Tibial nerve (tissue), 4 donors: ENCODE measurements at regions not wholly inside any gene's neighbourhood (a gene's known extent, or its start where the extent isn't known, plus 50 kb on each side); places are given as distances from the start of the nearest gene placed in this dataset.

Experiments
- DNase-seq, 2 donors: peaks; one replicate each; pipeline ENCODE4 v3.0.0-alpha.2; 2019; ENCODE audit warnings: low spot score in 2 of 2
- H3K27ac ChIP-seq, 4 donors: fragments of 200-600 bp; sonication (generic) in 3 of 4; one replicate each; pipeline ENCODE4 v1.5.1; 2017 to 2019; ENCODE audit warnings: mild to moderate bottlenecking in 1 of 4
- H3K27me3 ChIP-seq, 2 donors: fragments of 200-600 bp; sonication (generic) in 1 of 2; one replicate each; pipeline versions ENCODE4 v1.5.1 to v1.6.0; 2017 to 2019
- H3K36me3 ChIP-seq, 3 donors: fragments of 200-600 bp; sonication (generic); one replicate each; pipeline ENCODE4 v1.5.1; 2018 to 2019
- H3K4me1 ChIP-seq, 4 donors: fragments of 200-600 bp; sonication (generic) in 3 of 4; one replicate each; pipeline ENCODE4 v1.5.1; 2017 to 2019
- H3K4me3 ChIP-seq, 4 donors: fragments of 200-600 bp; sonication (generic) in 3 of 4; one replicate each; pipeline ENCODE4 v1.5.1; 2017 to 2019; ENCODE audit warnings: mild to moderate bottlenecking in 1 of 4, moderate library complexity in 1 of 4
- H3K9me3 ChIP-seq, 4 donors: fragments of 200-600 bp; sonication (generic) in 3 of 4; one replicate each; pipeline ENCODE4 v1.5.1; 2017 to 2019
- EP300 ChIP-seq, 2 donors: sonication (generic); formaldehyde crosslinking; IDR thresholded peaks; one replicate each; pipeline ENCODE4 v1.6.1; 2017; ENCODE audit warnings: antibody characterized with exemption in 2 of 2, mild to moderate bottlenecking in 1 of 2
- POLR2A ChIP-seq, 2 donors: fragments of 450-650 bp; IDR thresholded peaks; one replicate each; pipeline ENCODE4 v1.6.1; 2017; ENCODE audit warnings: antibody characterized with exemption in 2 of 2, mild to moderate bottlenecking in 2 of 2, moderate library complexity in 2 of 2
- WGBS, 2 donors: methylation state at CpG; one replicate each; pipeline ENCODE4 v1.1.5; 2018; 5-methylcytosine and 5-hydroxymethylcytosine counted together
- TF ChIP-seq, protein P1 (sequence below), 5 experiments: fragments of 200-600 bp in 3 of 5; fragments of 450-650 bp in 2 of 5; sonication (generic) in 3 of 5; IDR thresholded peaks; one replicate each; pipeline ENCODE4 v1.5.1; 2016 to 2019; ENCODE audit warnings: antibody characterized with exemption in 5 of 5, mild to moderate bottlenecking in 3 of 5, moderate library complexity in 2 of 5

- no peaks in the 10 kb centered on the region for H3K9me3 ChIP-seq
- no peaks in the 10 kb centered on the region for H3K36me3 ChIP-seq
- H3K4me3 ChIP-seq, result no peak overlapping the region
- TF ChIP-seq, protein P1, sequence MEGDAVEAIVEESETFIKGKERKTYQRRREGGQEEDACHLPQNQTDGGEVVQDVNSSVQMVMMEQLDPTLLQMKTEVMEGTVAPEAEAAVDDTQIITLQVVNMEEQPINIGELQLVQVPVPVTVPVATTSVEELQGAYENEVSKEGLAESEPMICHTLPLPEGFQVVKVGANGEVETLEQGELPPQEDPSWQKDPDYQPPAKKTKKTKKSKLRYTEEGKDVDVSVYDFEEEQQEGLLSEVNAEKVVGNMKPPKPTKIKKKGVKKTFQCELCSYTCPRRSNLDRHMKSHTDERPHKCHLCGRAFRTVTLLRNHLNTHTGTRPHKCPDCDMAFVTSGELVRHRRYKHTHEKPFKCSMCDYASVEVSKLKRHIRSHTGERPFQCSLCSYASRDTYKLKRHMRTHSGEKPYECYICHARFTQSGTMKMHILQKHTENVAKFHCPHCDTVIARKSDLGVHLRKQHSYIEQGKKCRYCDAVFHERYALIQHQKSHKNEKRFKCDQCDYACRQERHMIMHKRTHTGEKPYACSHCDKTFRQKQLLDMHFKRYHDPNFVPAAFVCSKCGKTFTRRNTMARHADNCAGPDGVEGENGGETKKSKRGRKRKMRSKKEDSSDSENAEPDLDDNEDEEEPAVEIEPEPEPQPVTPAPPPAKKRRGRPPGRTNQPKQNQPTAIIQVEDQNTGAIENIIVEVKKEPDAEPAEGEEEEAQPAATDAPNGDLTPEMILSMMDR (IDR thresholded peaks at IDR 0.05), result no peak
- TF ChIP-seq EP300 (IDR thresholded peaks at IDR 0.05), result no peak
- TF ChIP-seq POLR2A (IDR thresholded peaks at IDR 0.05), result no peak
- H3K27me3 ChIP-seq, result no peaks in the 10 kb centered on the region
- no peaks in the 10 kb centered on the region for H3K4me1 ChIP-seq
- no peak for DNase-seq
- 61 to 76% methylated on average over 13 of the region's 13 CpGs for WGBS, 2 donors
- H3K27ac ChIP-seq, result no peak overlapping the region
Observed at GRCh38 chrX:16312761-16313623, 145.7 kb downstream of the MAGEB17 start.

GRCh38 chrX:16316331-16316730 lies 149.1 kb downstream of the MAGEB17 start:
- no peaks in the 10 kb centered on the region for H3K27me3 ChIP-seq
- no peak for DNase-seq
- no peaks in the 10 kb centered on the region for H3K4me1 ChIP-seq
- H3K4me3 ChIP-seq, result no peak overlapping the region
- H3K9me3 ChIP-seq, result no peaks in the 10 kb centered on the region
- TF ChIP-seq, protein P1 (IDR thresholded peaks at IDR 0.05), result no peak
- TF ChIP-seq POLR2A (IDR thresholded peaks at IDR 0.05) (no peak), EP300 (IDR thresholded peaks at IDR 0.05) (no peak)
- no peak overlapping the region for H3K27ac ChIP-seq
- WGBS, 2 donors, result 60 to 70% methylated on average over 4 of the region's 4 CpGs
- H3K36me3 ChIP-seq, result no peaks in the 10 kb centered on the region

DNA sequence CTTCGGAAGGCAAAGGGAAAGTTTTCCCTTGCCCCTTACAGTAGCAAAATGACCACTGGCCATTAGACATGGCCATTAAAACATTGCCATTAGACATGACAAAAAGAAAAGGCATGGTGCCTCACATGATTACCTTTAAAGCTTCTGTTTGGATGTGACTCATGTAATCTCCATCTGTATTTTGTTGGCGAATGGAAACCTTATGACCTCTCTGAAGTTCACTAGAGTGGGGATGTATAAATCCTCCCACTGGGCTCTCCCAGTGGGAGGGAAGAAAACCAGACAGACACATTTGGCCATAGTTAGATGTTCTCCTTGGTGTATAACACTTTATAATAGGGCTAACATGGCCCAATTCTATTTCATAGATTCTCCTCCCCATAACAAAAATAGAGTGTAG lies 152.6 kb downstream of the MAGEB17 start:
- H3K27ac ChIP-seq, result no peak overlapping the region
- TF ChIP-seq POLR2A (IDR thresholded peaks at IDR 0.05) (no peak), EP300 (IDR thresholded peaks at IDR 0.05) (no peak)
- TF ChIP-seq, protein P1 (IDR thresholded peaks at IDR 0.05), result no peak
- no peak overlapping the region for H3K4me3 ChIP-seq
- no peaks in the 10 kb centered on the region for H3K27me3 ChIP-seq
- WGBS, 2 donors, result 80 to 88% methylated on average over 2 of the region's 2 CpGs
- H3K9me3 ChIP-seq, result no peaks in the 10 kb centered on the region
- H3K4me1 ChIP-seq, result no peaks in the 10 kb centered on the region
- DNase-seq, result no peak
- H3K36me3 ChIP-seq, result no peaks in the 10 kb centered on the region

DNA sequence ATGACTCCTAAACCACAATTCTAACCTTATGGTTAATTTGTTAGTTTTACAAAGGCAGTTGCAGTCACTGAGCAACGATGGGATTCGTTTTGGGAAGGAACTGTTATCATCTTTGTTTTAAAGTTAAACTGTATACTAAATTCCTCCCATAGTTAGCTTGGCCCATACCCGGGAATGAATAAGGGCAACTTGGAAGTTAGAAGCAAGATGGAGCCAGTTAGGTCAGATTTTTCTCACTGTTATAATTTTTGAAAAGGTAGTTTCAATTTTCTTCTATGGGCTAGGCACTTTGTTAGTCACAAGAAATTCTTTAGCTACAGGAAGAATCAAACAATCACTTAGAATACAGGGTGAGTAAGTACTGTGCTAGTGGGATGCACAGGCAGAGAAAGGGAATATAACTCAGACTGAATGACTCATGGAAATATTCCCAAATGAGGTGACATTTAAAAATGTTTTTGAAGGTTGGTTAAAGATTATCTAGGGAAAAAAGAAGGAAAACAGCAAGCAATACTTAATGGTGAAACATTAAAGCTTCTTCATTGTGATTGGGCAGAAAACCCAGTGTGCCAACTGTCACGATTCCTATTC lies 153.6 kb downstream of the MAGEB17 start:
- H3K36me3 ChIP-seq, result no peaks in the 10 kb centered on the region
- no peak for TF ChIP-seq EP300 (IDR thresholded peaks at IDR 0.05)
- TF ChIP-seq POLR2A (IDR thresholded peaks at IDR 0.05), result no peak
- TF ChIP-seq, protein P1 (IDR thresholded peaks at IDR 0.05), result no peak
- 70 to 81% methylated on average over 4 of the region's 4 CpGs for whole genome bisulfite sequencing, 2 donors
- H3K27ac ChIP-seq, result no peak overlapping the region
- DNase-seq, result no peak
- no peaks in the 10 kb centered on the region for H3K9me3 ChIP-seq
- no peak overlapping the region for H3K4me3 ChIP-seq
- H3K4me1 ChIP-seq, result no peaks in the 10 kb centered on the region
- no peaks in the 10 kb centered on the region for H3K27me3 ChIP-seq

- Histone ChIP-seq H3K4me1 (no peaks in the 10 kb centered on the region), H3K36me3 (no peaks in the 10 kb centered on the region), H3K27ac (no peak overlapping the region), H3K4me3 (no peak overlapping the region), H3K27me3 (no peaks in the 10 kb centered on the region), H3K9me3 (no peaks in the 10 kb centered on the region)
- WGBS, 2 donors, result 61 to 83% methylated on average over 7 of the region's 7 CpGs
- no peak for TF ChIP-seq EP300 (IDR thresholded peaks at IDR 0.05)
- no peak for TF ChIP-seq POLR2A (IDR thresholded peaks at IDR 0.05)
- TF ChIP-seq, protein P1 (IDR thresholded peaks at IDR 0.05), result no peak
- DNase-seq, result no peak
Observed at GRCh38 chrX:16333453-16333852, 166.2 kb downstream of the MAGEB17 start.
